ENCODE measurements at regions not wholly inside any gene's neighbourhood (a gene's known extent, or its start where the extent isn't known, plus 50 kb on each side); places are given as distances from the start of the nearest gene placed in this dataset.
A peak's percentile ranks its signal among the peaks of the same experiment; 100 is the strongest.

GRCh38 chr13:50587645-50588373, 255.7 kb downstream of the DLEU7 start:
- DNase-seq = no peak

- no peak for DNase-seq
These were observed 254.9 kb downstream of the DLEU7 start for GRCh38 chr13:50588491-50589130.

GRCh38 chr13:50589139-50589538, 254.4 kb downstream of the DLEU7 start:
- no peak for DNase-seq

GRCh38 chr13:50589651-50590054, 253.8 kb downstream of the DLEU7 start:
- peak; percentile 10 for DNase-seq

- DNase-seq = no peak
These were observed 250.9 kb downstream of the DLEU7 start for GRCh38 chr13:50592412-50593155.

- DNase-seq = no peak
These were observed 250.3 kb downstream of the DLEU7 start for GRCh38 chr13:50593207-50593606.

GRCh38 chr13:50594276-50595051, 249.0 kb downstream of the DLEU7 start:
- DNase-seq = no peak

- DNase-seq = no peak
These were observed 248.3 kb downstream of the DLEU7 start for GRCh38 chr13:50595196-50595595.

GRCh38 chr13:50596156-50596555, 247.3 kb downstream of the DLEU7 start:
- DNase-seq = no peak

- no peak for DNase-seq
These were observed 246.7 kb downstream of the DLEU7 start for GRCh38 chr13:50596776-50597203.

GRCh38 chr13:50598338-50598737, 245.2 kb downstream of the DLEU7 start:
- no peak for DNase-seq

- no peak for DNase-seq
These were observed 244.4 kb downstream of the DLEU7 start for GRCh38 chr13:50599046-50599445.

- DNase-seq = no peak
These were observed 243.6 kb downstream of the DLEU7 start for GRCh38 chr13:50599927-50600326.

- DNase-seq = no peak
These were observed 235.1 kb downstream of the DLEU7 start for GRCh38 chr13:50608370-50608769.

- DNase-seq = no peak
These were observed 234.5 kb downstream of the DLEU7 start for GRCh38 chr13:50609011-50609410.

- DNase-seq = no peak
These were observed 233.3 kb downstream of the DLEU7 start for GRCh38 chr13:50610238-50610637.

GRCh38 chr13:50611117-50611781, 232.2 kb downstream of the DLEU7 start:
- no peak for DNase-seq

GRCh38 chr13:50612717-50613116, 230.8 kb downstream of the DLEU7 start:
- DNase-seq = no peak

- no peak for DNase-seq
These were observed 230.1 kb downstream of the DLEU7 start for GRCh38 chr13:50613356-50613831.

- no peak for DNase-seq
These were observed 228.3 kb downstream of the DLEU7 start for GRCh38 chr13:50615234-50615633.

GRCh38 chr13:50616101-50616500, 227.4 kb downstream of the DLEU7 start:
- DNase-seq = no peak

- DNase-seq = no peak
These were observed 226.3 kb downstream of the DLEU7 start for GRCh38 chr13:50617134-50617721.
